ENCODE measurements at regions not wholly inside any gene's neighbourhood (a gene's known extent, or its start where the extent isn't known, plus 50 kb on each side); places are given as distances from the start of the nearest gene placed in this dataset.

DNA sequence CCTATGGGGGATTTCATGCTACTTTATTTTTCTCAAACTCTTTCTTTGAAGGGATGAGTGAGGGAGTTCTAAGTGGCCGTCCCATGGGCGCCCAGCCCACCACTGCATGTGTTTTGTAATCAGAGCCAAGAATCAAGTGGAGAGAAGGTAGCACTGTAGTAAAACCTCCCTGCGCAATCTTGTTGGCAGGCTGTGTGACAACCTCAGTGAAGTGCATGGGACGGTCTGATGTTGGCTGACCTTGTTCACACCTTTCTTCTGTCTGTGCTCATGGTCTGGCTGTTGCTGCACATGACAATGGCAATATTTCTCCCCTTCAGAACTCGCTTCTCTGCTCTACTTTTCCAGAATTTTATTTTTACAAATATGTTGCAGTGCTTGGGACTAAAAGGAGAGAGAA, 71.2 kb upstream of the SHISA3 start:
- no peak for TF ChIP-seq EZH2 (IDR thresholded peaks at IDR 0.05; ENCODE audit: insufficient read depth, poor library complexity, severe bottlenecking)
- no peak for TF ChIP-seq EZH2phosphoT487 (IDR thresholded peaks at IDR 0.05; ENCODE audit: insufficient read depth, low read depth)

Measured in GM23248 (cell line).